GM19328 (cell line): ENCODE measurements at regions not wholly inside any gene's neighbourhood (a gene's known extent, or its start where the extent isn't known, plus 50 kb on each side); places are given as distances from the start of the nearest gene placed in this dataset.

Experiments
- ATAC-seq: cut with Tn5 transposase; IDR thresholded peaks from one replicate; pipeline ENCODE4 v1.9.1; 2021; ENCODE audit warnings: mild to moderate bottlenecking, moderate library complexity; ENCODE audit not compliant: unreplicated experiment

- no peak for ATAC-seq
Measured at GRCh38 chr12:87121896-87122295, 865.7 kb upstream of the MGAT4C start.

GRCh38 chr12:87120440-87120839 is 864.2 kb upstream of the MGAT4C start:
- no peak for ATAC-seq

GRCh38 chr12:87119713-87120112 is 863.5 kb upstream of the MGAT4C start:
- no peak for ATAC-seq

- ATAC-seq: no peak
Measured at GRCh38 chr12:87117526-87117925, 861.3 kb upstream of the MGAT4C start.

GRCh38 chr12:87116780-87117179 is 860.6 kb upstream of the MGAT4C start:
- no peak for ATAC-seq

- ATAC-seq: no peak
Measured at GRCh38 chr12:87112571-87113345, 856.6 kb upstream of the MGAT4C start.

GRCh38 chr12:87107766-87108165 is 851.6 kb upstream of the MGAT4C start:
- ATAC-seq: no peak

- no peak for ATAC-seq
Measured at GRCh38 chr12:87107270-87107669, 851.1 kb upstream of the MGAT4C start.

- ATAC-seq: no peak
Measured at GRCh38 chr12:87096082-87096585, 839.9 kb upstream of the MGAT4C start.

GRCh38 chr12:87094356-87094755 is 838.2 kb upstream of the MGAT4C start:
- ATAC-seq: no peak

- no peak for ATAC-seq
Measured at GRCh38 chr12:87092421-87092820, 836.2 kb upstream of the MGAT4C start.

- ATAC-seq: no peak
Measured at GRCh38 chr12:87086118-87086891, 830.1 kb upstream of the MGAT4C start.

GRCh38 chr12:87085286-87085685 is 829.1 kb upstream of the MGAT4C start:
- no peak for ATAC-seq

GRCh38 chr12:87082756-87083155 is 826.6 kb upstream of the MGAT4C start:
- no peak for ATAC-seq

- ATAC-seq: no peak
Measured at GRCh38 chr12:87074781-87075180, 818.6 kb upstream of the MGAT4C start.

GRCh38 chr12:87066326-87066725 is 810.1 kb upstream of the MGAT4C start:
- ATAC-seq: no peak

- no peak for ATAC-seq
Measured at GRCh38 chr12:87059231-87059630, 803.0 kb upstream of the MGAT4C start.

- no peak for ATAC-seq
Measured at GRCh38 chr12:87054226-87054625, 798.0 kb upstream of the MGAT4C start.

GRCh38 chr12:87051621-87052020 is 795.4 kb upstream of the MGAT4C start:
- ATAC-seq: no peak

GRCh38 chr12:87047691-87048090 is 791.5 kb upstream of the MGAT4C start:
- ATAC-seq: no peak

- no peak for ATAC-seq
Measured at GRCh38 chr12:87039536-87039935, 783.3 kb upstream of the MGAT4C start.

GRCh38 chr12:87038098-87038497 is 781.9 kb upstream of the MGAT4C start:
- ATAC-seq: no peak
